Peyer's patch (tissue), 4 donors: ENCODE measurements at regions not wholly inside any gene's neighbourhood (a gene's known extent, or its start where the extent isn't known, plus 50 kb on each side); places are given as distances from the start of the nearest gene placed in this dataset.
"Not testable (repeated sequence)": the region's sequence is repeated elsewhere in the genome, so short reads cannot be mapped to it uniquely, and the experiment has no call there.

ENCODE experiments used
- DNase-seq, 3 donors: peaks; one replicate each; pipeline ENCODE4 v3.0.0-alpha.2; 2017 to 2019
- H3K27ac ChIP-seq, 4 donors: fragments of 200-600 bp; sonication (generic); one replicate each; pipeline ENCODE4 v1.5.1; 2016 to 2019
- H3K27me3 ChIP-seq, 2 donors: fragments of 200-600 bp; sonication (generic); one replicate each; pipeline ENCODE4 v1.5.1; 2019
- H3K36me3 ChIP-seq, 3 donors: fragments of 200-600 bp; sonication (generic); one replicate each; pipeline ENCODE4 v1.5.1; 2016 to 2019
- H3K4me1 ChIP-seq, 4 donors: fragments of 200-600 bp; sonication (generic); one replicate each; pipeline ENCODE4 v1.5.1; 2016 to 2019
- H3K4me3 ChIP-seq, 4 donors: fragments of 200-600 bp; sonication (generic); 1 replicate in 3 of 4; 2 replicates in 1 of 4; pipeline ENCODE4 v1.5.1; 2016 to 2019; ENCODE audit warnings: mild to moderate bottlenecking in 1 of 4
- H3K9me3 ChIP-seq, 4 donors: fragments of 200-600 bp; sonication (generic); one replicate each; pipeline ENCODE4 v1.5.1; 2016 to 2019; ENCODE audit warnings: mild to moderate bottlenecking in 1 of 4
- CTCF ChIP-seq, 6 experiments: fragments of 450-650 bp in 4 of 6; fragments of 200-600 bp in 2 of 6; sonication (generic) in 1 of 6; IDR thresholded peaks; one replicate each; pipeline ENCODE4 v1.5.1; 2017 to 2019; ENCODE audit warnings: antibody characterized with exemption in 6 of 6, mild to moderate bottlenecking in 3 of 6, moderate library complexity in 1 of 6
- POLR2A ChIP-seq, 2 donors: fragments of 450-650 bp; IDR thresholded peaks; one replicate each; pipeline ENCODE4 v1.5.1; 2017; ENCODE audit warnings: antibody characterized with exemption in 2 of 2, mild to moderate bottlenecking in 2 of 2, moderate library complexity in 2 of 2

GRCh38 chr3:187498211-187498724 is 130.1 kb downstream of the RTP4 start:
- Histone ChIP-seq H3K4me1 (no peaks in the 10 kb centered on the region), H3K27me3 (no peaks in the 10 kb centered on the region), H3K4me3 (no peak overlapping the region), H3K27ac (no peak overlapping the region), H3K36me3 (no peaks in the 10 kb centered on the region), H3K9me3 (no peaks in the 10 kb centered on the region)
- DNase-seq, result no peak
- TF ChIP-seq POLR2A (IDR thresholded peaks at IDR 0.05) (no peak), CTCF (IDR thresholded peaks at IDR 0.05) (no peak)

- no peaks in the 10 kb centered on the region for H3K36me3 ChIP-seq
- no peak for DNase-seq
- H3K4me1 ChIP-seq, result no peaks in the 10 kb centered on the region
- TF ChIP-seq CTCF (IDR thresholded peaks at IDR 0.05) (no peak), POLR2A (IDR thresholded peaks at IDR 0.05) (no peak)
- H3K27me3 ChIP-seq, result no peaks in the 10 kb centered on the region
- H3K4me3 ChIP-seq, result no peak overlapping the region
- no peak overlapping the region for H3K27ac ChIP-seq
- H3K9me3 ChIP-seq, result no peaks in the 10 kb centered on the region
Measured at GRCh38 chr3:187497052-187497451, 128.9 kb downstream of the RTP4 start.

- H3K27ac ChIP-seq, H3K9me3 ChIP-seq, H3K4me3 ChIP-seq, DNase-seq, H3K36me3 ChIP-seq, H3K4me1 ChIP-seq, H3K27me3 ChIP-seq: not testable (repeated sequence)
Measured at GRCh38 chr3:187494056-187494455, 125.9 kb downstream of the RTP4 start.

GRCh38 chr3:187491371-187491770 is 123.2 kb downstream of the RTP4 start:
- no peaks in the 10 kb centered on the region for H3K4me1 ChIP-seq
- H3K27ac ChIP-seq, result no peak overlapping the region
- no peak for DNase-seq
- H3K9me3 ChIP-seq, result no peaks in the 10 kb centered on the region
- no peak for TF ChIP-seq POLR2A (IDR thresholded peaks at IDR 0.05)
- no peak for TF ChIP-seq CTCF (IDR thresholded peaks at IDR 0.05)
- H3K36me3 ChIP-seq, result no peaks in the 10 kb centered on the region
- no peak overlapping the region for H3K4me3 ChIP-seq
- H3K27me3 ChIP-seq, result no peaks in the 10 kb centered on the region

GRCh38 chr3:187490366-187490765 is 122.2 kb downstream of the RTP4 start:
- DNase-seq, result no peak
- H3K27me3 ChIP-seq, result no peaks in the 10 kb centered on the region
- no peaks in the 10 kb centered on the region for H3K36me3 ChIP-seq
- no peak overlapping the region for H3K27ac ChIP-seq
- TF ChIP-seq CTCF (IDR thresholded peaks at IDR 0.05), result no peak
- TF ChIP-seq POLR2A (IDR thresholded peaks at IDR 0.05), result no peak
- no peaks in the 10 kb centered on the region for H3K4me1 ChIP-seq
- H3K9me3 ChIP-seq, result no peaks in the 10 kb centered on the region
- no peak overlapping the region for H3K4me3 ChIP-seq

GRCh38 chr3:187484547-187485295 is 116.5 kb downstream of the RTP4 start:
- no peak overlapping the region for H3K4me3 ChIP-seq
- H3K27ac ChIP-seq, result no peak overlapping the region
- no peaks in the 10 kb centered on the region for H3K4me1 ChIP-seq
- no peak for DNase-seq
- no peaks in the 10 kb centered on the region for H3K36me3 ChIP-seq
- no peaks in the 10 kb centered on the region for H3K27me3 ChIP-seq
- H3K9me3 ChIP-seq, result no peaks in the 10 kb centered on the region
- TF ChIP-seq POLR2A (IDR thresholded peaks at IDR 0.05) (no peak), CTCF (IDR thresholded peaks at IDR 0.05) (no peak)
